ENCODE measurements at regions not wholly inside any gene's neighbourhood (a gene's known extent, or its start where the extent isn't known, plus 50 kb on each side); places are given as distances from the start of the nearest gene placed in this dataset.

DNA sequence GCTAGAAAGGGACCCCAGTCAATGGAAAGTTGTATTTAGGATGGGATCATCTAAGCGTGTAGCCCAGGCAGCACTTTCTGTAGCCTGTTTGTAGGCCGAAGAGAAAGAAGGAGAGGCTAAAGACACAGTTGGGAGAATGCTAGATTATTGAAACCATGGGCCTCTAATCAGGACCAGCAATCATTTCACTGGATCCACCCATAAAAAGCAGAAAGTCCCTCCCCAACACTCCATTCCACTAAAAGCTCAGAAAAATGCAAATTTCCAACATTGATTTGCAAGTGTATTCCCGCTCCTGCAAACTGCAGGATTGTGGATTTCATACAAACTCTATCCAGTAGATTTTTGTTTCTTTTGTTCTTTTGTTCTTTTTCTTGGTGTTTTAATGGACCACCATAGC is 51.2 kb upstream of the FMOD start:
- TF ChIP-seq, protein P1, sequence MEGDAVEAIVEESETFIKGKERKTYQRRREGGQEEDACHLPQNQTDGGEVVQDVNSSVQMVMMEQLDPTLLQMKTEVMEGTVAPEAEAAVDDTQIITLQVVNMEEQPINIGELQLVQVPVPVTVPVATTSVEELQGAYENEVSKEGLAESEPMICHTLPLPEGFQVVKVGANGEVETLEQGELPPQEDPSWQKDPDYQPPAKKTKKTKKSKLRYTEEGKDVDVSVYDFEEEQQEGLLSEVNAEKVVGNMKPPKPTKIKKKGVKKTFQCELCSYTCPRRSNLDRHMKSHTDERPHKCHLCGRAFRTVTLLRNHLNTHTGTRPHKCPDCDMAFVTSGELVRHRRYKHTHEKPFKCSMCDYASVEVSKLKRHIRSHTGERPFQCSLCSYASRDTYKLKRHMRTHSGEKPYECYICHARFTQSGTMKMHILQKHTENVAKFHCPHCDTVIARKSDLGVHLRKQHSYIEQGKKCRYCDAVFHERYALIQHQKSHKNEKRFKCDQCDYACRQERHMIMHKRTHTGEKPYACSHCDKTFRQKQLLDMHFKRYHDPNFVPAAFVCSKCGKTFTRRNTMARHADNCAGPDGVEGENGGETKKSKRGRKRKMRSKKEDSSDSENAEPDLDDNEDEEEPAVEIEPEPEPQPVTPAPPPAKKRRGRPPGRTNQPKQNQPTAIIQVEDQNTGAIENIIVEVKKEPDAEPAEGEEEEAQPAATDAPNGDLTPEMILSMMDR (conservative IDR thresholded peaks at IDR 0.05; ENCODE audit: low read depth, low read length) = no peak
- TF ChIP-seq EZH2phosphoT487 (IDR thresholded peaks at IDR 0.05; ENCODE audit: borderline replicate concordance, low read length) (no peak), EZH2 (IDR thresholded peaks at IDR 0.05; ENCODE audit: low read length, unreplicated experiment) (no peak)
